Mesothelial cell of epicardium (in vitro differentiated cells): ENCODE measurements at regions not wholly inside any gene's neighbourhood (a gene's known extent, or its start where the extent isn't known, plus 50 kb on each side); places are given as distances from the start of the nearest gene placed in this dataset.

Experiments used
- DNase-seq, 2 experiments: peaks; one replicate each; pipeline ENCODE4 v3.0.0; 2021; ENCODE audit warnings: low spot score in 2 of 2; ENCODE audit not compliant: unreplicated experiment in 2 of 2
- H3K27ac Mint-ChIP-seq: 2 replicates; pipeline ENCODE4 v1.8.0; 2021; ENCODE audit warnings: mixed read lengths
- H3K27me3 Mint-ChIP-seq: 2 replicates; pipeline ENCODE4 v1.8.0; 2021; ENCODE audit warnings: low read depth, mixed read lengths
- H3K36me3 Mint-ChIP-seq: 2 replicates; pipeline ENCODE4 v1.8.0; 2021; ENCODE audit warnings: mixed read lengths
- H3K4me1 Mint-ChIP-seq: 2 replicates; pipeline ENCODE4 v1.8.0; 2021; ENCODE audit warnings: mixed read lengths
- H3K4me3 Mint-ChIP-seq: 2 replicates; pipeline ENCODE4 v1.8.0; 2021; ENCODE audit warnings: mild to moderate bottlenecking, moderate library complexity, mixed read lengths
- H3K9me3 Mint-ChIP-seq: 2 replicates; pipeline ENCODE4 v1.8.0; 2021; ENCODE audit warnings: mixed read lengths
- TF ChIP-seq, protein P1 (sequence below): fragments of 200-600 bp; sonication (generic); IDR thresholded peaks from one replicate; pipeline ENCODE4 v1.5.0; 2021; ENCODE audit warnings: antibody characterized with exemption; ENCODE audit not compliant: unreplicated experiment

DNA sequence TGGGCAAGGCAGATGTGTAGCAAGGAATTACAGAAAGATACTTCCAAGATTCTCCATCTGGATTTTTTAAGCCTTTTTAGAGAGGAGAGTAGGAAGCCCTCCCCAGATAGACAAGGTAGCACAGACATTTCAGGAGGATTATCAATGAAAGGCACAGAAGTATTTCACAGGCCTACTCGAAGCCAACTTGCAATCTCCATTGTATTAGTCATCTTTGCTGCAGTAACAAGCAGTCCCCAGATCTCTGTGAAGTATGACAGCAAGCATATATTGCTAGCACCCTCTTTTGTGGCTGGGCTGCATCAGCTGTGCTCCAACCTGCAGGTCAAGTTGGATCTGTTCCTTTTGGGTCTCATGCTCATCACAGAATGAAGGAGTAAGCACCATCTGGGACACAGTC is 101.6 kb downstream of the MAF start:
- Mint-ChIP-seq H3K4me3 (no peak overlapping the region), H3K27me3 (peaks cover 31% of the 10 kb centered on the region), H3K27ac (no peak overlapping the region), H3K36me3 (no peaks in the 10 kb centered on the region), H3K4me1 (no peaks in the 10 kb centered on the region), H3K9me3 (peaks cover 6% of the 10 kb centered on the region)
- TF ChIP-seq, protein P1, sequence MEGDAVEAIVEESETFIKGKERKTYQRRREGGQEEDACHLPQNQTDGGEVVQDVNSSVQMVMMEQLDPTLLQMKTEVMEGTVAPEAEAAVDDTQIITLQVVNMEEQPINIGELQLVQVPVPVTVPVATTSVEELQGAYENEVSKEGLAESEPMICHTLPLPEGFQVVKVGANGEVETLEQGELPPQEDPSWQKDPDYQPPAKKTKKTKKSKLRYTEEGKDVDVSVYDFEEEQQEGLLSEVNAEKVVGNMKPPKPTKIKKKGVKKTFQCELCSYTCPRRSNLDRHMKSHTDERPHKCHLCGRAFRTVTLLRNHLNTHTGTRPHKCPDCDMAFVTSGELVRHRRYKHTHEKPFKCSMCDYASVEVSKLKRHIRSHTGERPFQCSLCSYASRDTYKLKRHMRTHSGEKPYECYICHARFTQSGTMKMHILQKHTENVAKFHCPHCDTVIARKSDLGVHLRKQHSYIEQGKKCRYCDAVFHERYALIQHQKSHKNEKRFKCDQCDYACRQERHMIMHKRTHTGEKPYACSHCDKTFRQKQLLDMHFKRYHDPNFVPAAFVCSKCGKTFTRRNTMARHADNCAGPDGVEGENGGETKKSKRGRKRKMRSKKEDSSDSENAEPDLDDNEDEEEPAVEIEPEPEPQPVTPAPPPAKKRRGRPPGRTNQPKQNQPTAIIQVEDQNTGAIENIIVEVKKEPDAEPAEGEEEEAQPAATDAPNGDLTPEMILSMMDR = no peak
- no peak for DNase-seq

GRCh38 chr16:79497606-79498350 is 102.8 kb downstream of the MAF start:
- Mint-ChIP-seq H3K27ac (no peak overlapping the region), H3K9me3 (peaks cover 6% of the 10 kb centered on the region), H3K27me3 (peaks cover 26% of the 10 kb centered on the region)

DNA sequence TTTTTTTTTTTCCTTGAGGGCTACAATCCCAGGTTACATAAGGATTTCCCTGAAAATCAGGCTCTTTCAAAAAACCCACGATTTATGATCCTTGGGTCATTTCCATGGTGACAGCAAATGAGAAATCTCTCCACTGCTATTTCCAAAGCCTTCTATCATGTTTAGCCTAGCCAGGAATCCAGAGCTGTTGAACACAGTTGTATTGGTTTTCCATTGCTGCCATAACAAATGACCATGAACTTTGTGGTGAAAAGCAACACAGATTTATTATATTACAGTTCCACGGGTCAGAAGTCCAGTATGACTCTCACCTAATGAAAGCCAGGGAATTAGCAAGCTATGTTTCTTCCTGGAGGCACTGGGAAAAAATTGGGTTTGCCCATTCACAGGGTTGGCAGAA is 106.6 kb downstream of the MAF start:
- Mint-ChIP-seq H3K4me1 (no peaks in the 10 kb centered on the region), H3K4me3 (no peak overlapping the region), H3K27ac (no peak overlapping the region), H3K27me3 (peaks cover 38% of the 10 kb centered on the region), H3K9me3 (peaks cover 6% of the 10 kb centered on the region), H3K36me3 (no peaks in the 10 kb centered on the region)
- DNase-seq = no peak
- TF ChIP-seq, protein P1 = no peak

More at GRCh38 chr16:79497606-79498350, 102.8 kb downstream of the MAF start:
- H3K4me3 Mint-ChIP-seq = no peak overlapping the region
- TF ChIP-seq, protein P1 = no peak
- H3K36me3 Mint-ChIP-seq = no peaks in the 10 kb centered on the region
- no peaks in the 10 kb centered on the region for H3K4me1 Mint-ChIP-seq
- DNase-seq = no peak

DNA sequence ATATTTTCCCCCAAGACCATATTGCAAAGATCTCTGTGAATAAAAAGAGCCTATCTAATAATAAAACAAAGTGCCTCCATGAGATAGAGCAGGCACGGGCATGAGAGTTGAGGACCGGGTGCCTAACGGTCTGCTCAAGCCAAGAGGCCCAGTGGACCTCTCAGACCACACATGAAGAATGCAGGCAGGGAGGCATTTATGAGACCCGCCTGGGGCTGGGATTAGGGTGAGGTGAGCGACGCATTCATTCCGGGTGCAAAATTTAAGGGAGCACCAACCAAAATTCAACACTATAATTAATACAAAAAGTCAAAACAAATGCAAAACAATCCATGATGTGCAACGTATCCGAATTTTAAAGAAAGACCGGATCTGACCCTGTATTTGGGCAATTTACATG is 108.5 kb downstream of the MAF start:
- Mint-ChIP-seq H3K27me3 (peaks cover 44% of the 10 kb centered on the region), H3K9me3 (peaks cover 6% of the 10 kb centered on the region)

DNA sequence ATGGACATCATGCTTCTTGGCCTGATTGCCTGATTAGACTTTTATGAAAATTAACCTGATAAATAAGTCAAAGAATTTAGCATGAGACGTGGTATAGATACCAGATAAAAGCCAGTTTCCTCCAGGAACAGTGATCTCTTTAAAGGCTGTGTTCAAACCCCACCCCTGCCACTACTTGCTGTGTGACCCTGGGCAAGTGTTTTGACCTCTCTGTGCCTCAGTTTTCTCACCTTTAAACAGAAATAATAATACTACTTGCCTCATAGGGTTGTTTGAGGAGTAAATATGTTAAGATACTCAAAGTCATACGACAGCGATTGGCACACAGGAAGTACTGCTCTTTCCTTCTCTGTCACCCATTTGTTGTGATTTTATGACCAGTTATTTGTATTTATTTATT is 115.5 kb downstream of the MAF start:
- H3K4me1 Mint-ChIP-seq = no peaks in the 10 kb centered on the region
- no peak for DNase-seq
- TF ChIP-seq, protein P1 = no peak
- H3K27ac Mint-ChIP-seq = no peak overlapping the region
- no peaks in the 10 kb centered on the region for H3K36me3 Mint-ChIP-seq
- no peak overlapping the region for H3K4me3 Mint-ChIP-seq
- H3K27me3 Mint-ChIP-seq = peaks cover 65% of the 10 kb centered on the region
- H3K9me3 Mint-ChIP-seq = no peaks in the 10 kb centered on the region

More for the DNA sequence above, 108.5 kb downstream of the MAF start:
- H3K36me3 Mint-ChIP-seq = no peaks in the 10 kb centered on the region
- DNase-seq = no peak
- no peaks in the 10 kb centered on the region for H3K4me1 Mint-ChIP-seq
- TF ChIP-seq, protein P1 = no peak
- no peak overlapping the region for H3K27ac Mint-ChIP-seq
- H3K4me3 Mint-ChIP-seq = no peak overlapping the region
